Esophagus muscularis mucosa (tissue), 4 donors: ENCODE measurements at regions not wholly inside any gene's neighbourhood (a gene's known extent, or its start where the extent isn't known, plus 50 kb on each side); places are given as distances from the start of the nearest gene placed in this dataset.

Source experiments
- DNase-seq: peaks from one replicate; pipeline ENCODE4 v3.0.0-alpha.2; 2017; ENCODE audit errors: extremely low spot score
- H3K27ac ChIP-seq, 4 donors: fragments of 200-600 bp; sonication (generic); replicated peaks in 1 of 4; 1 replicate in 3 of 4; 2 replicates in 1 of 4; pipeline ENCODE4 v1.5.1; 2016 to 2019; ENCODE audit warnings: mild to moderate bottlenecking in 1 of 4
- H3K27me3 ChIP-seq, 4 donors: fragments of 200-600 bp; sonication (generic); one replicate each; pipeline versions ENCODE4 v1.5.1 to v1.6.0; 2016 to 2019
- H3K36me3 ChIP-seq, 4 donors: fragments of 200-600 bp; sonication (generic); one replicate each; pipeline ENCODE4 v1.5.1; 2016 to 2019
- H3K4me1 ChIP-seq, 4 donors: fragments of 200-600 bp; sonication (generic); one replicate each; pipeline ENCODE4 v1.5.1; 2016 to 2019
- H3K4me3 ChIP-seq, 4 donors: fragments of 200-600 bp; sonication (generic); 1 replicate in 2 of 4; 2 replicates in 2 of 4; pipeline ENCODE4 v1.5.1; 2016 to 2019; ENCODE audit warnings: mild to moderate bottlenecking in 4 of 4, moderate library complexity in 1 of 4
- H3K9me3 ChIP-seq, 4 donors: fragments of 200-600 bp; sonication (generic); 1 replicate in 3 of 4; 2 replicates in 1 of 4; pipeline ENCODE4 v1.5.1; 2016 to 2019
- CTCF ChIP-seq, 3 experiments: fragments of 200-600 bp in 2 of 3; fragments of 450-650 bp in 1 of 3; sonication (generic) in 2 of 3; IDR thresholded peaks; one replicate each; pipeline ENCODE4 v1.5.1; 2017 to 2019; ENCODE audit warnings: antibody characterized with exemption in 3 of 3, mild to moderate bottlenecking in 2 of 3, moderate library complexity in 1 of 3
- EP300 ChIP-seq: sonication (generic); formaldehyde crosslinking; IDR thresholded peaks from one replicate; pipeline ENCODE4 v1.6.1; 2017; ENCODE audit warnings: antibody characterized with exemption
- POLR2A ChIP-seq: fragments of 450-650 bp; IDR thresholded peaks from one replicate; pipeline ENCODE4 v1.6.1; 2017; ENCODE audit warnings: antibody characterized with exemption, moderate library complexity, mild to moderate bottlenecking, low read depth
- POLR2AphosphoS5 ChIP-seq, 2 donors: sonication (generic); formaldehyde crosslinking; IDR thresholded peaks; one replicate each; pipeline ENCODE4 v1.6.1; 2017; ENCODE audit warnings: antibody characterized with exemption in 2 of 2
- WGBS: methylation state at CpG from one replicate; pipeline ENCODE4 v1.1.5; 2018; 5-methylcytosine and 5-hydroxymethylcytosine counted together
- intact Hi-C: fragments of 100-400 bp; cut with DNase I; formaldehyde crosslinking; loops from one replicate; pipeline ENCODE4 v1.15.1; 2023

- H3K4me3 ChIP-seq: no peak overlapping the region
- H3K27me3 ChIP-seq: no peaks in the 10 kb centered on the region
- no peak overlapping the region for H3K27ac ChIP-seq
- peaks cover 0 to 27% (median 14%) of the 10 kb centered on the region in 4 donors for H3K4me1 ChIP-seq
- intact Hi-C loops: no loop called here
- 87% methylated on average over 4 of the region's 4 CpGs for WGBS
- DNase-seq: peak; percentile 77
- no peak for TF ChIP-seq POLR2AphosphoS5 (IDR thresholded peaks at IDR 0.05)
- TF ChIP-seq EP300: no peak
- no peak for TF ChIP-seq CTCF (IDR thresholded peaks at IDR 0.05)
- TF ChIP-seq POLR2A: no peak
- H3K36me3 ChIP-seq: no peaks in the 10 kb centered on the region
- H3K9me3 ChIP-seq: no peaks in the 10 kb centered on the region
These were observed 100.0 kb upstream of the RAP2B start for GRCh38 chr3:153061938-153062528.

- DNase-seq: no peak
- 91% methylated on average over 2 of the region's 2 CpGs for WGBS
- no peak overlapping the region for H3K27ac ChIP-seq
- no peak for TF ChIP-seq POLR2AphosphoS5 (IDR thresholded peaks at IDR 0.05)
- TF ChIP-seq CTCF (IDR thresholded peaks at IDR 0.05): no peak
- TF ChIP-seq EP300: no peak
- no peak for TF ChIP-seq POLR2A
- H3K36me3 ChIP-seq: no peaks in the 10 kb centered on the region
- no peaks in the 10 kb centered on the region for H3K9me3 ChIP-seq
- no peak overlapping the region for H3K4me3 ChIP-seq
- intact Hi-C loops: no loop called here
- peaks cover 0 to 22% (median 10%) of the 10 kb centered on the region in 4 donors for H3K4me1 ChIP-seq
- no peaks in the 10 kb centered on the region for H3K27me3 ChIP-seq
These were observed 98.7 kb upstream of the RAP2B start for GRCh38 chr3:153063337-153063736.

GRCh38 chr3:153066983-153067382, 95.0 kb upstream of the RAP2B start:
- Histone ChIP-seq H3K36me3 (no peaks in the 10 kb centered on the region), H3K27ac (no peak overlapping the region), H3K4me1 (no peaks in the 10 kb centered on the region), H3K27me3 (no peaks in the 10 kb centered on the region), H3K4me3 (no peak overlapping the region), H3K9me3 (no peaks in the 10 kb centered on the region)
- peak; percentile 55 for DNase-seq
- intact Hi-C loops: no loop called here
- TF ChIP-seq CTCF (IDR thresholded peaks at IDR 0.05): no peak
- TF ChIP-seq POLR2AphosphoS5 (IDR thresholded peaks at IDR 0.05): no peak
- no peak for TF ChIP-seq POLR2A
- no peak for TF ChIP-seq EP300
- WGBS: 93% methylated on average over 12 of the region's 12 CpGs

GRCh38 chr3:153069598-153070510, 92.2 kb upstream of the RAP2B start:
- Histone ChIP-seq H3K36me3 (no peaks in the 10 kb centered on the region), H3K4me1 (no peaks in the 10 kb centered on the region), H3K4me3 (no peak overlapping the region), H3K9me3 (no peaks in the 10 kb centered on the region), H3K27ac (no peak overlapping the region), H3K27me3 (no peaks in the 10 kb centered on the region)
- TF ChIP-seq EP300 (no peak), POLR2AphosphoS5 (IDR thresholded peaks at IDR 0.05) (no peak), CTCF (IDR thresholded peaks at IDR 0.05) (no peak), POLR2A (no peak)
- no peak for DNase-seq
- WGBS: 66% methylated on average over 5 of the region's 5 CpGs
- intact Hi-C loops: no loop called here
